ENCODE measurements at regions not wholly inside any gene's neighbourhood (a gene's known extent, or its start where the extent isn't known, plus 50 kb on each side); places are given as distances from the start of the nearest gene placed in this dataset.

- no peak for ATAC-seq
- DNase-seq (ENCODE audit: low spot score), result no peak
Observed at GRCh38 chr15:101590785-101591184, 61.4 kb downstream of the TM2D3 start.

DNA sequence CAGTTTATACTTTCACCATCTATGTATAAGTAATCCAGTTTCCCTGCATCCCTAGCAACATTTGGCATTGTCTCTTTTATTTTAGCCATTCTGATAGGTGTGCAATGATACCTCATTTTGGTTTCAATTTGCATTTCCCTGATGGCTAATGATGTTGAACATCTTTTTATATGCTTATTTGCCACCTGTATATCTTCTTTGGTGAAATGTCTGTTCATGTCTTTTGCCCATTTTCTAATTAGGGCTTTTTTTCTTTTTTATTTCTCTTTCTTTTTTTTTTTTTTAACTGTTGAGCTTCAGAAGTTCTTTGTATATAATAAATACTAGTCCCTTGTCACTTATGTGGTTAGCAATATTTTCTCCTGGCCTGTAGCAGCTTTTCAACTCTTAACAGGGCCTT is 68.9 kb downstream of the TM2D3 start:
- ATAC-seq (no peak), DNase-seq (ENCODE audit: low spot score) (no peak)

DNA sequence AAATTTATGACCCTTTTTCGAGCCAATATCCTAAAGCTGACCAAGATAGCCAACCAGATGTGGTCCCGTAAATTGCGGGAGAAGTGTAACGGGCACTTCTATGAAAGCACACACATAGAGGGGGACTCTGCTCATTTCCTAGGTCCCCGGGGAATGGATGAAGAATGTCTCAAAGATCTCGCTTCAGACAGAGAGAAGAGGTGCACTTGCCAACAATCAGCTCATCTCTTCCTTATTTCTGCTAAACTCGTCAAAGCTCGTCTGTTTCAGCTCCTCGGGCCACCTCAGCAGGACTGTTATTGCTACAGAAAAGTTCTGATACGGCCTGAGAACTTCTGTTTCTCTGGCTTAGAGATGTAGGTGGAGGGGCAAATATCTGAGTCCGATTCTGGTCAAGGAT is 71.8 kb downstream of the TM2D3 start:
- no peak for ATAC-seq
- no peak for DNase-seq (ENCODE audit: low spot score)

- ATAC-seq, result no peak
Observed at GRCh38 chr15:101579631-101580163, 72.5 kb downstream of the TM2D3 start.

DNA sequence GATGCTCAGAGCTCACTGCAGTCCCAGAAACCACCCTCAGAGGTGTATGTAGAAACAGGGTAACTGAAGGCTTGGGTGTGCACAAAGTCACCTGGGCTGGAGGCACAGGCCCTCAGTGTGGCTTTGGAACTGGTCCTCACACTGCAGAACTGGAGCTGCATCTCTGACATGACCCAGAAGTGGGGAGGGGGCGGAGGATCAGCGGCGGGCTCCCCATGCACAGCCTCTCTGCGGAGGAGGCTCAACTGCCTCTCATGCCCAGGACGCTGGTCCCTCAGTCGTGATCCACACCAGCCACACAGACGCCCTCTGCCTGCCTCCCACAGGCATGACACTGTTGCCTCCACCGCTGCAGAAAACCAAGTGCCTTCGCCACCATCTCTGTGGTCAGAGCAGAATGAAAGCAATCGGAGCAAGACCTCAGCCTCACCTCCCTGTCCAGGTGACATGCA is 73.7 kb downstream of the TM2D3 start:
- ATAC-seq (peak; percentile 100), DNase-seq (ENCODE audit: low spot score) (peak; percentile 71)

More at GRCh38 chr15:101579631-101580163, 72.5 kb downstream of the TM2D3 start:
- DNase-seq (ENCODE audit: low spot score), result no peak

GRCh38 chr15:101573951-101574350 is 78.2 kb downstream of the TM2D3 start:
- DNase-seq (ENCODE audit: low spot score), result no peak
- no peak for ATAC-seq

DNA sequence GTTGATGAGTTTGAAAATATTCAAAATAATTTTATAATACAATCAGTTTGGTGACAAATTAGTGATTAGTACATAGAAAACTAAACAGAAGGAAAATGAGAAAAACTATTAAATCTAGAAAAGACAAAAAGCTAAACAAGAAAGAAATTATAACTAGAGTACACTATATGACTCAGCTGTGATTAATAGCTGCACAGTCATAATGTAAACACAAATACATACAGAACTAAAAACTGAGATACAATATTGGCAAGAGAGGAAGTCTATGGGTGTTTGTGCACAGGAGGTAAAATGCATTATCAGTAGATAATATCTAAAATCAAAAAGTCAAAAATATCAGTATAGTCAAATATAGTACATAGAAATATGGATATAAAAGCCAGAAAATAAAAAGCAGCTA is 80.7 kb upstream of the PCSK6 start:
- no peak for ATAC-seq
- DNase-seq (ENCODE audit: low spot score), result no peak

- DNase-seq (ENCODE audit: low spot score) (no peak), ATAC-seq (peak; percentile 53)
Observed at GRCh38 chr15:101568821-101569555, 79.5 kb upstream of the PCSK6 start.

- DNase-seq (ENCODE audit: low spot score) (no peak), ATAC-seq (no peak)
Observed at GRCh38 chr15:101568309-101568708, 78.8 kb upstream of the PCSK6 start.

- no peak for DNase-seq (ENCODE audit: low spot score)
- no peak for ATAC-seq
Observed at GRCh38 chr15:101566748-101567488, 77.4 kb upstream of the PCSK6 start.

DNA sequence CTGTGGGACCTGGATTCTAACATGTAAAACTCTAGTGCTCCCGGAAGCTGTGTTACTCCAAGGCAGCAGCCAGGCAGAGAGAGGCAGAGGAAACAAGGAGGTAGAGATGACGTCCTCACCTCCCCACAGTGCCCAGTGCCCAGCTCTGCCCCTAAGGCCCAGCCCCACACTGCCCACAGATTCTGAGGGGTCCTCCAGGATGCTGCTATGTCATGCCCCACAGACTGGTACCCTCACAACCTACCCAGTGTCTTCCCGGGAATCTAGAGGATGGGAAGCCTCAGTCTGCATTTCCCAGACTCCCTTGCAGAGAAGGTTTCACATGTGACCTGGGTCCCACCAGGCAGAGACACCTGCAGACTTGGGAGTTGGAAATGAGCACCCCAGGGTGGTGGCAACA is 75.9 kb upstream of the PCSK6 start:
- DNase-seq (ENCODE audit: low spot score) (no peak), ATAC-seq (no peak)

GRCh38 chr15:101563176-101563796 is 73.8 kb upstream of the PCSK6 start:
- no peak for DNase-seq (ENCODE audit: low spot score)
- ATAC-seq, result no peak

DNA sequence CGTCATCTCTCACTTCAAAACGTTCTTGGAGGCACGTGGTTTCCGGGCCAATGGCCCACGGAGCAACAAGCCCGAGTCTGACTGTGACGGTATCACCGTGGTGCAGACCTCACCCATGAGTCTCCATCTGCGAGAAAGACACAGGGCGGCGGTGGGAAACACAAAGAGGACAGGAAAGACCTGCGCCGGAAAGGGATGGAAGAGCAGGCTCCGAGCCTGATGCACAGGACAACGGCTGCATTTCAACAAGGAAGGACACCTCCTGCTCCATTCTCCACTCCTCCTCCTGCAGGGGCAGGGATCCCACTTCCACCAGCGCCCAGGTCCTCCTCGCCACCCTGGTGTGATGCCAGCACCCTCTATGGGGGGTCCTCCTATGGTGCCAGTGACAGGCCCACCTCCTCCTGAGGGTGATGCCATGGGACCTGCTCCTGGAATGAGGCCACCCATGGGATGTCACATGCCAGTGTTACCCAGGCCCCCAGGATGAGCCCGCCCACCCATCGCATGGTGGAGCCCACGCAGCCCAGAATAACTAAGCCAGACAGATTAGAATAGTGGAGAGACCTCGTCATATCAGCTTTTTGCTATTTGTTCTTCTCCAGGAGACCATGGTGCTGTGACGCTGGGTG is 73.0 kb upstream of the PCSK6 start:
- DNase-seq (ENCODE audit: low spot score), result no peak
- ATAC-seq, result no peak

- no peak for DNase-seq (ENCODE audit: low spot score)
- no peak for ATAC-seq
Observed at GRCh38 chr15:101561584-101561906, 72.0 kb upstream of the PCSK6 start.

- ATAC-seq, result no peak
- no peak for DNase-seq (ENCODE audit: low spot score)
Observed at GRCh38 chr15:101560722-101561583, 71.4 kb upstream of the PCSK6 start.

- no peak for ATAC-seq
Observed at GRCh38 chr15:101559952-101560351, 70.4 kb upstream of the PCSK6 start.

DNA sequence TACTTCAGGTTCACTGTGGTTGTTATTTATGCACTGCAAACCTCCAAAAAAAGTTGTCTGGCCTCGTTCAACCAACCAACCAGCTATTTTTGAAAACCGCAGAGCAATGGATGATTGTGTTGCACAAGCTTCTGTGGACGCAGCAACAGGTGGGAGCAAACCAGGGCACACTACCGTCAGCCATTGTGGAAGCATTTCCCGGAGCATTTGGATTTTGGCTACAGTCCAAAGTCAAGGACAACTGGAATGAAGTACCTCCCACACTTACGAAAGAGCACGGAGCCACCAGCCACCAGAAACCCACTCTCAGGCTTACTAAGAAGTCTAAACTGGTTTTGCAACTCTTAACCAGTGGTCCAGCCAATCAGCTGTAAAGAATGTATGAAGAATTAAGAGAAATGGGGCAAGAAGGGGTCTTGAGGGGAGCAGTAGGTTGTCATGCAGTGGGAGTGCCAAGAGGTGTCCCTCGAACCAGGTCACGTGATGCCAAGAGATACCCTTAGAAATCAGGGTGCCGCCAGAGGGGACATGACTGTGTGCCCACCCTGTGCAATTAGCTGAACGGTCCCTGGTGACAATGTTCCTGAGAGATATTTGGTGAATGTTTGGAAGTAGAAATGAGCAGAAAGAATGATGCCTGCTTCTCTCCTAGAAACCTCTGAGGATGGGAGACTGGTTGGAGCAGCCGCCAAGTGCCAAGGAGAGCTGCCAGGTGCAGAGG is 68.9 kb upstream of the PCSK6 start:
- ATAC-seq, result peak; percentile 70
- no peak for DNase-seq (ENCODE audit: low spot score)

More at GRCh38 chr15:101559952-101560351, 70.4 kb upstream of the PCSK6 start:
- no peak for DNase-seq (ENCODE audit: low spot score)

GRCh38 chr15:101556273-101556672 is 66.8 kb upstream of the PCSK6 start:
- ATAC-seq (no peak), DNase-seq (ENCODE audit: low spot score) (no peak)

DNA sequence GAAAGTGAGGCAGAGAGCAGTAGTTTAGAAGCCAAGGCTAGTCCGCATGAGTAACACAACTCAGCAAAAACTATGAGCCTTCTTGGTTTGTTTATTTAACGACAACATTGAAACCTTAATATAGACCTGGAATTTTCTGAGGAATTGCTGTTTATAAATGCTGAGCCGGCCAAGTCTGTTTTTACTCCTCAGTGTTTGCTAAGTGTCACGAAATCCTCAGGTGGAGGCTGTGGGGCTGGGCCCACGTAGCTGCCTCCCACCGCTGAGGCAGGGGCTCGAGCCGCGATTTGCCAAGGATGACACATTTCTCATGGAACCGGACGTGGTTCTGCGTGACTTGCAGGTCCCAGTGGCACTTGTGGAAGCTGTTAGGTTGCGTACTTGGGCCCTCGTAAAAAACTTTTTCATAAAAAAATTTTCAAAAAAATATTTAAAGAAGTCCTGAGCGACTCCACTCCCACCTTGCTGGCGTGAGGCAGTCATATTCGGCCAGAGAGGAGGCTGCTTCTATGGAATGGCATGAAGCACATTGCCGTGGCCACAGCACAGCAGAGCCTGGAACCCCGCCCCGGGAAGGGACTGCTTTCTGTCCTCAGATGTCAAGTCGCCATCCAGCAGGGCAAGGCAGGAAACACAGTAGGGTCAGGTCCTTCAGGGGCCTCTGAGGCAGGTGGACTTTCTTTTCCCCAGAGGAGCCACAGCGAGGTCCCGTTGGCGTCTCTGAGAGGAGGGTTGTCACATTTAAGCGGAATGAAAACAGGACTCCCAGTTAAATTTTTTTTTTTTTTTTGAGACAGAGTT is 64.8 kb upstream of the PCSK6 start:
- DNase-seq (ENCODE audit: low spot score) (no peak), ATAC-seq (no peak)
